Left ventricle myocardium superior (tissue), 1 donor: ENCODE measurements at regions not wholly inside any gene's neighbourhood (a gene's known extent, or its start where the extent isn't known, plus 50 kb on each side); places are given as distances from the start of the nearest gene placed in this dataset.
A peak's percentile ranks its signal among the peaks of the same experiment; 100 is the strongest.
"Not testable (repeated sequence)": the region's sequence is repeated elsewhere in the genome, so short reads cannot be mapped to it uniquely, and the experiment has no call there.

Experiments used
- ATAC-seq: fragments of 200-7000 bp; cut with Tn5 transposase; one replicate; pipeline ENCODE4 v1.9.1; 2020; ENCODE audit warnings: mild to moderate bottlenecking, moderate library complexity
- DNase-seq: peaks from one replicate; pipeline ENCODE4 v3.0.0-alpha.2; 2020
- intact Hi-C: fragments of 100-400 bp; cut with micrococcal nuclease; formaldehyde crosslinking; loops from one replicate; pipeline ENCODE4 v1.11.0; 2022
- donor health status: DM: no; HTN: yes; CAD: no; lungs with severe emphysema.

- peak; percentile 26 for ATAC-seq
- intact Hi-C loops: no loop called here
- no peak for DNase-seq
Measured at GRCh38 chr2:37561615-37562569, 109.5 kb downstream of the CDC42EP3 start.

DNA sequence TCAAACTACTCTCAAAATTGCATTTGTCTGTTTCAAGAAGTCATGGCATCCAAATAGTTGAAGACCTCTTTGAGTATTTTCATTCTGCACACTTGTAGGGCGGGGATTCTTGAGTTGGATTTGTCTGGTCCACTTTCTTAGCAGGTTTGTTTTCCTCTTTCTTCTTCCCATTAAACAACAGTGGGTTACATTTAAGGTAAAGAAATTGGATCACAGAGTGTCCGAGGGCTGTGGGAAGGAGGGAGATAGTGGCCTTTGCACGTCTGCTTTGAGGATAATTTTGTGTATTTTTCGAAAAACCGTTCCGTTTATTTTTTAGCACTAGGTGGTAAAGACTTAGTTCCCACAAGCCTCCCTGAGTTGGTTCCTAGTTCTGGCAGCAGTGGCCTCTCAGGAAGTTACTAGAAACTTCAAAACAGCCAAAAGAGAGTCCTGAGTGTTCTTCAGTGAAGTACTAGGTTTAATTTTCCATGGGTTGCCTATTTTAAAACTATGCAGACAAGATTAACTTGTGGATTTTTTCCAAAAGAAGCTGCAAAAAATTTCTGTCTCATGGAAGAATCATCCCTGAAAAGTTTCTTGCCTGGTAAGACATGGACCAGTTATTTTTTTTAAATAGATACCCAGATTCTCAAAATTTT, 107.9 kb downstream of the CDC42EP3 start:
- intact Hi-C loops: no loop called here
- DNase-seq: no peak
- ATAC-seq: no peak

- no peak for ATAC-seq
- DNase-seq: no peak
- intact Hi-C loops: no loop called here
Measured at GRCh38 chr2:37564356-37564755, 107.1 kb downstream of the CDC42EP3 start.

GRCh38 chr2:37566517-37566981, 104.9 kb downstream of the CDC42EP3 start:
- intact Hi-C loops: no loop called here
- ATAC-seq: peak; percentile 55

DNA sequence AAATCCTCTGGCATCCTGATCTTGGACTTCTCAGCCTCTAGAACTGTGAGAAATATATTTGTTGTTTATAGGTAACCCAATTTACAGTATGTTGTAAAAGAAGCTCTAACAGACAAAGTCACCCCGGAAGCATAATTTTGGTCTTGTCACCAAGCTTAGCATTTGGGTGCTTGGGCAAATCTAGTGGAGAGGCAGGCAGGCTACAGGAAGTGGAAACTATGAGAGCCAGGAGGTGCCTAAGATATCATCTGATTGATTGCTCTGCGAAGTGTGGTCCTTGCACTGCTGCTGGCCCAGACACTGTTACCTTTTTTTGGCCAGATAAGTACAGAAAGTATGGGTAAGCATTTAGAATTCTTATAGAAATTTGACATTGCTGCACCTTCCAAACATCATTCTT, 102.9 kb downstream of the CDC42EP3 start:
- intact Hi-C loops: no loop called here
- ATAC-seq (no peak), DNase-seq (no peak)

More at GRCh38 chr2:37566517-37566981, 104.9 kb downstream of the CDC42EP3 start:
- no peak for DNase-seq

GRCh38 chr2:37569131-37569823, 102.2 kb downstream of the CDC42EP3 start:
- intact Hi-C loops: no loop called here
- ATAC-seq: peak; percentile 50
- DNase-seq: no peak

DNA sequence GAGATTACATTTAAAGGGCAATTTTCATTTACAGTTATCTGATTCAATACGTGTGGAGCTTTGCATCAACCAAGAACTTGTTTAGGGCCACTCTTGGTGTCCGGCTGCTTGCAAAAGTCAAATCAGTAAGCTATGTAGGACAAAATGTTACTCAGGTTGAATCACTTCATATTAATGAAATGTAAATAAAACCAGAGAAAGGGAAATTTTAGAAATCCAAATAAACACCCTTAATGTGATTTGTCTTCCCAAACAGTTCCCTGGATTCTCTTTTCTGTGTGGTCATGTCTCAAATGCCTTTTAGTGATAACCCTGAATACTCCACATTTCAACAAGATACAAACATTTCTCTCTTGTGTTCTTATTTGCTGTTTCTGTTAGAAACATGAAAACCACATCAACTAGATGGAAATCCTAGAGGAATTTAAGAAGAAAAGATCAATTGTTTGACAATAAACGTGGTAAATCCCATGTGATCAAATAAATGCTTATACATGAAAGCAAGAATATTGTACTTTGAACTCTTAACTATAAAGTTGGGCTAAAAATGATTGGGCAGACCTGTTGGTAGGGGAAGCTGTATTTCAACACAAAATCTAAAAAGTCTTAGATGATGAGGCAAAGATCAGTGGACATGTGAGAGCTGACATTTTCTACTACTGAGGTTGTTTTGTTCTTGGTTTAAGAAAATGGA, 101.3 kb downstream of the CDC42EP3 start:
- DNase-seq (no peak), ATAC-seq (no peak)
- intact Hi-C loops: no loop called here

- peak; percentile 67 for ATAC-seq
- no peak for DNase-seq
Measured at GRCh38 chr2:37570773-37571586, 100.5 kb downstream of the CDC42EP3 start.

GRCh38 chr2:37571587-37572136, 99.8 kb downstream of the CDC42EP3 start:
- intact Hi-C loops: no loop called here
- no peak for ATAC-seq
- no peak for DNase-seq

More at GRCh38 chr2:37570773-37571586, 100.5 kb downstream of the CDC42EP3 start:
- intact Hi-C loops: no loop called here

DNA sequence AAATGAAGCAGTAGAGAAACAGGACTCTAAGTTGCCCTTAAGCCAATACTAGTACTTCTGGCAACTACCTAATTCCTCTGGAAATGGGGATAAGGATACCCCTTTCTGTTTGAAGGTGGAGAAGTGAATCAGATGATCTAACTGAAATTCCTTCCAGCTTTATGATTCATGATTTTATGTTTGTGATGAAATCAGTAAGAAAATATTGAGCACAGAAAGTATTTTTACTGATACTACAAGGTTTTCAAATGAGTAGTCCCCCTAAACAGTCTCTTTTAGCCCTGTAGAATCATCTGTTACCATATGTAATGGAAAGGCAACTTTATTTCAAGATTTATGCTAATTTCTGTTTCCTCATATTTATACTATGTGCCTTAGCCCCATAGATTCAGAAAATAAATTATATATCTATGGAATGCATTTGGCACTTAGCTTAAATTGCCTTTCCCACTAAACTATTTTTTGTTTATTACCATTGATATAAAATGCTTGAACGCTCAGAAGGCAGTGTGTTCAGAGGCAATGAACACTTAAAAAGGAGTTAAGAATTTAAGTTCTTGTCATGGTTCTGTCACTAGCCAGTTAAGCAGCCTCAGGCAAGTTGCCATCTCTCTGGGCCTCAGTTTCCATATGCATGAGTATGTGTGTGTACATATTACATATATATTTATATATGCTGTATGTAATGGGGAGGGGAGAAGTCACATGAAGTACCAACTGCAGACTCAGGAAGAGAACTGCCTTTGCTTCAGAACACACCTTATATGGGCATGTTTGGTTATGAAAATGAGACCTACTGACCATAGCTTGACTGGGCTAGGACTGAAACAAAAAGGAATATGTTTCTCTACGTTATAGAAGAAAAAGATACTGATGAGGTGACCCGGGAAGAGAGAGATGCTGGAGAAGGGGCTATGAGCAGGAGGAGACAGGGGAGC, 97.7 kb downstream of the CDC42EP3 start:
- ATAC-seq: no peak
- no peak for DNase-seq

DNA sequence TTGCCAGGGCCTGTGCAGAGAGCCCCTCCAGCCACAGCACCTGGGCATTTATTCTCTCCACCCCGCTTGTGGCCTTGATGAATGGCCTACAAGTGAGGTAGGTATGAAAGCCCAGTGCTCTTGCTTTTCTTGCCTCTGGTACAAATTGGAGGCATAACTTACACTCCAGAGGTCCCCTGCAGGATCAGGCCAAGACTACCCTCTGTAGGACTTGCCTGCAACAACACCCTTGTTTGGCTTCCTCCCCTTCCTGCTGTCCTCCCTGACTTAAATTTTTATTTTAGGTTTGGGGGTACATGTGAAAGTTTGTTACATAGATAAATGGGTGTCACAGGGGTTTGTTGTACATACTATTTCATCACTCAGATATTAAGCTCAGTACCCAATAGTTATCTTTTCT, 95.7 kb downstream of the CDC42EP3 start:
- ATAC-seq (no peak), DNase-seq (no peak)
- intact Hi-C loops: no loop called here

More for the DNA sequence above, 97.7 kb downstream of the CDC42EP3 start:
- intact Hi-C loops: no loop called here

GRCh38 chr2:37576194-37576593, 95.2 kb downstream of the CDC42EP3 start:
- DNase-seq, ATAC-seq, intact Hi-C loops: not testable (repeated sequence)

- ATAC-seq (no peak), DNase-seq (no peak)
- intact Hi-C loops: no loop called here
Measured at GRCh38 chr2:37576831-37577230, 94.6 kb downstream of the CDC42EP3 start.

GRCh38 chr2:37579192-37579713, 92.2 kb downstream of the CDC42EP3 start:
- no peak for ATAC-seq
- intact Hi-C loops: no loop called here
- DNase-seq: no peak

DNA sequence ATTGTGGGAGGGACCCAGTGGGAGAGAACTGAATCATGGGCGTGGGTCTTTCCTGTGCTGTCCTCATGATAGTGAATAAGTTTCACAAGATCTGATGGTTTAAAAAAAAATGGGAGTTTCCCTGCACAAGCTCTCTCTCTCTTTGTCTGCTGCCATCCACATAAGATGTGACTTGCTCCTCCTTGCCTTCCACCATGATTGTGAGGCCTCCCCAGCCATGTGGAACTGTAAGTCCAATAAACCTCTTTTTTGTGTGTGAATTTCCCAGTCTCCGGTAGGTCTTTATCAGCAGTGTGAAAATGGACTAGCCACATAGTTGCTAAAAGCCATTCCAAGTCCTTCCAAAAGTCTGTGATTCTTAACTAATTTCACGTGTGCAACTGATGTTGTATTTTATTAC, 91.5 kb downstream of the CDC42EP3 start:
- ATAC-seq, intact Hi-C loops, DNase-seq: not testable (repeated sequence)

DNA sequence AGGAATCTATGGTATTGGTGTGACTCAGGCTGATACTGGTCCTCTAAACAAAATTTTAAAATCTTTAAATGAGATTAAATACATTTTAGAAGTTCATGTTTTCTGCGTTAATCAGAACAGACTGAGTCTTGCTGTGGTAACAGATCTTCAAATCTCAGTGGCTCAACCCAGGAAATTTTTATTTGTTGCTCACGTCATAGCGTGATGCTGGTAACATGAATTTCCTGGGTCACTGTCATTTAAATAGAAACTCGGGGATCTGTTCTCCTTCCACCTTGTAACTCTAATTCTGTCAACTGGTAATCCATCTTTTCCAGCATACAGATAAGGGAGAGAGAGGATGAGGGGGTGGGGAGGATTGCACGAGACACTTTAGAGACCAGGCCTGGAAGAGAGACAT, 90.0 kb downstream of the CDC42EP3 start:
- no peak for ATAC-seq
- intact Hi-C loops: no loop called here

More for the DNA sequence above, 90.0 kb downstream of the CDC42EP3 start:
- DNase-seq: no peak
